Large intestine (tissue), 3 donors: ENCODE measurements at regions not wholly inside any gene's neighbourhood (a gene's known extent, or its start where the extent isn't known, plus 50 kb on each side); places are given as distances from the start of the nearest gene placed in this dataset.
"Not testable (repeated sequence)": the region's sequence is repeated elsewhere in the genome, so short reads cannot be mapped to it uniquely, and the experiment has no call there.

ENCODE experiments used
- DNase-seq, 2 donors: peaks; one replicate each; pipeline versions ENCODE4 v3.0.0 to v3.0.0-alpha.2; 2013
- H3K27ac ChIP-seq: one replicate; pipeline ENCODE4 v1.5.1; 2013; ENCODE audit warnings: low read length
- H3K27me3 ChIP-seq: 2 replicates; pipeline ENCODE4 v1.6.1; 2013; ENCODE audit warnings: low read length; ENCODE audit not compliant: control insufficient read depth, insufficient read depth
- H3K36me3 ChIP-seq: 2 replicates; pipeline ENCODE4 v1.6.1; 2013; ENCODE audit warnings: low read length; ENCODE audit not compliant: control insufficient read depth, insufficient read depth
- H3K4me1 ChIP-seq: one replicate; pipeline ENCODE4 v1.6.1; 2013; ENCODE audit warnings: low read length; ENCODE audit not compliant: control insufficient read depth, insufficient read depth
- H3K4me3 ChIP-seq: one replicate; pipeline ENCODE4 v1.5.1; 2013; ENCODE audit warnings: low read length
- H3K9me3 ChIP-seq: one replicate; pipeline ENCODE4 v1.6.1; 2013; ENCODE audit warnings: mild to moderate bottlenecking, low read depth, low read length, moderate library complexity; ENCODE audit not compliant: control insufficient read depth
- WGBS: methylation state at CpG from one replicate; pipeline ENCODE4 v1.1.5; 2013; ENCODE audit warnings: low lambda C conversion rate; ENCODE audit not compliant: insufficient coverage; 5-methylcytosine and 5-hydroxymethylcytosine counted together

DNA sequence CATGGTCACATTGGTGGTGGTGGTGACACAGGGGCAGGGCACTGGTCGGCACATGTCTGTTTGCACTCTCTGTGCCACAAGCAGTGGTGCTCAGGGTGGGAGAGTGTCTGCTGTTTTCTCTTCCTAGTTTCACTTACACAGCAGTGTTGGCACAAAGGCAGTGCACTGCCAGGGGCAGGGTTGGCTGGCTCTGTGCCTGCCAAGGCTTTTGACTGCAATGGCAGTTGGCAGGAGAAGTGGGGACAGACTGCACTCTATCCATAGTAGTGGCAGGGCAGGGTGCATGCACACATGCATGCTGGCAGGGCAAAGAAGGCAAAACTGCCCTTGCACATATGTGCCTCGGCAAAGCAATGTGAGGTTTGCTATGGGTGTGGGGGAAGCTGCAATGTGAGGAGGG lies 635.9 kb downstream of the SUCLG1 start:
- no peak overlapping the region for H3K4me3 ChIP-seq
- no peaks in the 10 kb centered on the region for H3K9me3 ChIP-seq
- no peak overlapping the region for H3K27ac ChIP-seq
- no peaks in the 10 kb centered on the region for H3K36me3 ChIP-seq
- no peaks in the 10 kb centered on the region for H3K27me3 ChIP-seq
- no peaks in the 10 kb centered on the region for H3K4me1 ChIP-seq
- DNase-seq, result no peak
- no CpG with 5 or more reads among the region's 2 CpGs for WGBS

DNA sequence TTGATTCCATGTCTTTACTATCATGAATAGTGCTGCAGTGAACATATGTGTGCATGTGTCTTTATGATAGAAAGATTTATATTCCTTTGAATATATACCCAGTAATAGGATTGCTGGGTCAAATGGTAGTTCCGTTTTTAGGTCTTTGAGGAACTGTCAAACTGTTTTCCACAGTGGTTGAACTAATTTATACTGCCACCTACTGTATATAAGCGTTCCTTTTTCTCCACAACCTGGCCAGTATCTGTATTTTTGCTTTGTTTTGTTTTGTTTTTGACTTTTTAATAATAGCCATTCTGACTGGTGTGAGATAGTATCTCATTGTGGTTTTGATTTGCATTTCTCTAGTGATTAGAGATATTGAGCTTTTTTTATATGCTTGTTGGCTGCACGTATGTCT lies 641.6 kb downstream of the SUCLG1 start:
- Histone ChIP-seq H3K4me1 (no peaks in the 10 kb centered on the region), H3K27ac (no peak overlapping the region), H3K9me3 (no peaks in the 10 kb centered on the region), H3K36me3 (no peaks in the 10 kb centered on the region), H3K4me3 (no peak overlapping the region), H3K27me3 (no peaks in the 10 kb centered on the region)
- no peak for DNase-seq
- WGBS, result 20% methylated on average over 1 of the region's 3 CpGs

- DNase-seq, result no peak
- H3K36me3 ChIP-seq, result no peaks in the 10 kb centered on the region
- no peak overlapping the region for H3K4me3 ChIP-seq
- WGBS, result no CpG with 5 or more reads among the region's 1 CpG
- no peaks in the 10 kb centered on the region for H3K27me3 ChIP-seq
- no peaks in the 10 kb centered on the region for H3K9me3 ChIP-seq
- no peaks in the 10 kb centered on the region for H3K4me1 ChIP-seq
- no peak overlapping the region for H3K27ac ChIP-seq
Observed at GRCh38 chr2:83808878-83809277, 650.2 kb downstream of the SUCLG1 start.

DNA sequence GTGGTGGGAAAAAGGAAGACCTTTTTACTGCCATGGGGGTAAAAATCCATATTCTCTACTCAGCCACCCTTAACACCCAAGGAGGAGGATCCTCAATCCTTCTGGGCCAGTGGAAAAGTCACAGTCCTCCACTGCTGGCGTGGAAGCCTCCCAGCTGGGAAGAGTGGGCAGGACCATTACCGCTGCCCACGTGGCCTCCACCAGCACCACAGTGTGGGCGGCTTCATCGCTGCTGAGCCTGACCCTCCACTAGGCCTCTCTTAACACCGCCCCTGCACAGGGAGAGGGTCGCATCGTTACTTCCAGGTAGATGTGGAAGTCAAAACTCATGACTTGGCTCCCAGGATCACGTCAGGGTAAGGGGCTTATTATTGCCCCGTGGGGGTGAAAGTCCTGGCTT lies 656.5 kb downstream of the SUCLG1 start:
- DNase-seq, result no peak
- Histone ChIP-seq H3K27ac (no peak overlapping the region), H3K27me3 (no peaks in the 10 kb centered on the region), H3K4me3 (no peak overlapping the region), H3K9me3 (no peaks in the 10 kb centered on the region), H3K36me3 (no peaks in the 10 kb centered on the region), H3K4me1 (no peaks in the 10 kb centered on the region)
- no CpG with 5 or more reads among the region's 10 CpGs for WGBS

DNA sequence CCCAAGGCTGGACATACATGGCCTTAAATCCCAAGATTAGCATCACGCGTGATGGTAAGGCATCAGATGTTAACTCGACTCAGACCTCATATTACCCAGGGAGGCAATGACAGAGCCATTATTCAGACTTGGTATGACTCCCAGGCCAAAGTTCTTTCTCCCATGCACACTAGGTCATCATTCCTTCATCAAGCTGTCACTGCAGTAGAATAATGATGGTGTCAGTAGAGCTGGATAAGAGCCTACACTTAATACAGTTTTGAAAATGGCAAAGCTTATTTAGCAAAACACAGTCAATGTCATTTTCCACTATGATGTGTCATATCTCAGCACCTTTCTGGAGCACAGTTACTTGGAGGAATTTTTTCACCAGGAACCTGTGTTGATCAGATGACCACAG lies 663.3 kb downstream of the SUCLG1 start:
- H3K27ac ChIP-seq, result no peak overlapping the region
- H3K4me1 ChIP-seq, result no peaks in the 10 kb centered on the region
- H3K36me3 ChIP-seq, result no peaks in the 10 kb centered on the region
- no peak for DNase-seq
- WGBS, result no CpG with 5 or more reads among the region's 3 CpGs
- no peaks in the 10 kb centered on the region for H3K27me3 ChIP-seq
- no peaks in the 10 kb centered on the region for H3K9me3 ChIP-seq
- no peak overlapping the region for H3K4me3 ChIP-seq

- H3K9me3 ChIP-seq, H3K27me3 ChIP-seq, H3K4me1 ChIP-seq, H3K4me3 ChIP-seq, DNase-seq, H3K36me3 ChIP-seq, H3K27ac ChIP-seq: not testable (repeated sequence)
- WGBS, result 100% methylated on average over 1 of the region's 6 CpGs
Observed at GRCh38 chr2:83790467-83790866, 668.6 kb downstream of the SUCLG1 start.

DNA sequence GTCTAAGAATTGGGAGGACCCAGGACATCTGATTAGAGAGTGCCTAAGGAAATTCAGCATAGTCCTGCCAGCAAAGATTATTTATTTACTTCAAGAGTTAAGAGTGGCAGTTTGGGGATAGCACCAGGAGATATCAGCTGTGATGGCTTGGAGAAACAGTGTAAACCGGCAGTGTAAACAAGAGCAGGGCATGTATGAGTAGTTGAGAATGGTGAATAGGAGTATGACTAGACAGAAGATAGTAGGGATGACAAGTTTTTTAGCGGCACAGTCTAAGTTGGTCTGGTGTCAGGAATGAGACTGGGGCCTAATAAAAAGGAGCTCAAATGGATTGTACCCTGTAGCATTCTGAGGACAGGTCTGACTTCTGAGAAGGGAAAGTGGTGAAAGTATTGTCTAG lies 669.4 kb downstream of the SUCLG1 start:
- not testable (repeated sequence) for H3K9me3 ChIP-seq, H3K36me3 ChIP-seq, H3K4me3 ChIP-seq, H3K27ac ChIP-seq, H3K4me1 ChIP-seq, DNase-seq, H3K27me3 ChIP-seq
- no CpG with 5 or more reads among the region's 2 CpGs for WGBS

DNA sequence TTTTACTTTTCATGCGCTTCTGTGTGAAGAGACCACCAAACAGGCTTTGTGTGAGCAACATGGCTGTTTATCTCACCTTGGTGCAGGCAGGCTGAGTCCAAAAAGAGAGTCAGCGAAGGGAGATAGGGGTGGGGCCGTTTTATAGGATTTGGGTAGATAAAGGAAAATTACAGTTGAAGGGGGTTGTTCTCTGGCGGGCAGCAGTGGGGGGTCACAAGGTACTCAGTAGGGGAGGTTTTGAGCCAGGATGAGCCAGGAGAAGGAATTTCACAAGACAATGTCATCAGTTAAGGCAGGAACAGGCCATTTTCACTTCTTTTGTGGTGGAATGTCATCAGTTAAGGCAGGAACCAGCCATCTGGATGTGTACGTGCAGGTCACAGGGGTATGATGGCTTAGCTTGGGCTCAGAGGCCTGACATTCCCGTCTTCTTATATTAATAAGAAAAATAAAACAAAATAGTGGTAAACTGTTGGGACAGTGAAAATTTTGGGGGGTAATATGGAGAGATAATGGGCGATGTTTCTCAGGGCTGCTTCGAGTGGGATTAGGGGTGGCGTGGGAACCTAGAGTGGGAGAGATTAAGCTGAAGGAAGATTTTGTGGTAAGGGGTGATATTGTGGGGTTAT lies 670.0 kb downstream of the SUCLG1 start:
- H3K36me3 ChIP-seq, DNase-seq, H3K4me3 ChIP-seq, H3K4me1 ChIP-seq, H3K27ac ChIP-seq, H3K9me3 ChIP-seq, H3K27me3 ChIP-seq: not testable (repeated sequence)
- 100% methylated on average over 3 of the region's 9 CpGs for WGBS

GRCh38 chr2:83787189-83787588 lies 671.9 kb downstream of the SUCLG1 start:
- H3K4me1 ChIP-seq, result no peaks in the 10 kb centered on the region
- no peak for DNase-seq
- no peaks in the 10 kb centered on the region for H3K9me3 ChIP-seq
- H3K27ac ChIP-seq, result no peak overlapping the region
- H3K27me3 ChIP-seq, result no peaks in the 10 kb centered on the region
- WGBS, result 20% methylated on average over 1 of the region's 1 CpG
- H3K36me3 ChIP-seq, result no peaks in the 10 kb centered on the region
- no peak overlapping the region for H3K4me3 ChIP-seq

DNA sequence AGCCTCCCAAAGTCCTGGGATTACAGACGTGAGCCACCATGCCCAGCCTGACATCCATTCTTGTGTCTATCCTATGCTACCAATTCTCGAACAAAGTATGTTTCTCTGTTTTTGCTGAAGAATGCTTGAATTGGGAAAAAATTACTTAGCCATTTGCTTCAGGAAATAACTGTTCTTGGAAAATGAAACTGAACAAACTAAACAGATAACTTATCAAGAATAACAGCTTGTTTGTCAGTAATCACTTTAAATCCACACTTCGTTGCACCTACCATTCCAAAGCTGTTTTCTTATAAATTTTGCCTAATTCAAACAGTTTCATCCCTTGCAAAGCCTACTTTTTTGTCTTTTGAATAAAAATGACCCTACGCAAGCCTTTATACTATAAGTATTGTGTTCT lies 672.9 kb downstream of the SUCLG1 start:
- H3K27me3 ChIP-seq, result no peaks in the 10 kb centered on the region
- H3K4me1 ChIP-seq, result no peaks in the 10 kb centered on the region
- no peaks in the 10 kb centered on the region for H3K36me3 ChIP-seq
- WGBS, result 76% methylated on average over 4 of the region's 4 CpGs
- H3K27ac ChIP-seq, result no peak overlapping the region
- H3K9me3 ChIP-seq, result no peaks in the 10 kb centered on the region
- DNase-seq, result no peak
- H3K4me3 ChIP-seq, result no peak overlapping the region

DNA sequence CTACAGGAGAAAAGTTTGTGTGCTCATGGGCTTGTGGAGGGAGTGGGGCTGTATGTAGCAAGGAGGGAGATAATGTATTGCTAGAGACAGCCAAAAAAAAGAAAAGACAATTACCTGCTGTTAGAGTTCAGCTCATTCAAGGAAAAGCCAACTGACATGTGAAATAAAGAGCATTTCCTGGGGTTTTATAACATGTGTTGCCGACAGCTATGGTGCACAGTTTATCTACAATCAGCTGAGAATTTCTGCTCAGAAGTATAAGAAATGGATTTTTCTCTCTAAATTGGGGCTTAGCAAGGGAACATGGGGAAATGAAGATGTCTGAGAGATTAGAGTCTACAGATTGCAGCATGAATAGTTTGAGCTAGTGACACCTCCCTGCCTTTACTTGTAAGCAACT lies 674.1 kb downstream of the SUCLG1 start:
- WGBS, result no CpG with 5 or more reads among the region's 1 CpG
- DNase-seq, result no peak
- no peak overlapping the region for H3K4me3 ChIP-seq
- no peaks in the 10 kb centered on the region for H3K36me3 ChIP-seq
- H3K27ac ChIP-seq, result no peak overlapping the region
- H3K9me3 ChIP-seq, result no peaks in the 10 kb centered on the region
- H3K27me3 ChIP-seq, result no peaks in the 10 kb centered on the region
- H3K4me1 ChIP-seq, result no peaks in the 10 kb centered on the region
